Erythroblast (primary cell): ENCODE measurements at regions not wholly inside any gene's neighbourhood (a gene's known extent, or its start where the extent isn't known, plus 50 kb on each side); places are given as distances from the start of the nearest gene placed in this dataset.
"Not testable (repeated sequence)": the region's sequence is repeated elsewhere in the genome, so short reads cannot be mapped to it uniquely, and the experiment has no call there.

Experiments
- GATA1 ChIP-seq: IDR thresholded peaks from 2 replicates; pipeline ENCODE4 v1.6.1; 2011; ENCODE audit warnings: low read depth, mild to moderate bottlenecking, control low read depth, low read length, moderate library complexity
- POLR2A ChIP-seq: IDR thresholded peaks from 2 replicates; pipeline ENCODE4 v1.6.1; 2011; ENCODE audit warnings: mild to moderate bottlenecking, low read length

GRCh38 chr16:88205482-88205881 is 177.3 kb upstream of the ZNF469 start:
- not testable (repeated sequence) for TF ChIP-seq POLR2A, GATA1
